T47D (cell line): ENCODE measurements at regions not wholly inside any gene's neighbourhood (a gene's known extent, or its start where the extent isn't known, plus 50 kb on each side); places are given as distances from the start of the nearest gene placed in this dataset.
"Not testable (repeated sequence)": the region's sequence is repeated elsewhere in the genome, so short reads cannot be mapped to it uniquely, and the experiment has no call there.

Source experiments
- DNase-seq, 2 experiments: peaks; one replicate each; pipeline versions ENCODE4 v3.0.0 to v3.0.0-alpha.2; 2011 to 2012; ENCODE audit warnings: low read depth in 1 of 2, low spot score in 1 of 2
- JUND ChIP-seq: IDR thresholded peaks from 2 replicates; pipeline ENCODE4 v1.6.1; 2012; ENCODE audit warnings: low read depth
- in situ Hi-C: cut with HindIII; loops from 2 replicates; pipeline ENCODE4 v1.10.0; 2016; ENCODE audit warnings: low sequenced_read_pairs, low pct_unique_long_range_greater_than_20kb

DNA sequence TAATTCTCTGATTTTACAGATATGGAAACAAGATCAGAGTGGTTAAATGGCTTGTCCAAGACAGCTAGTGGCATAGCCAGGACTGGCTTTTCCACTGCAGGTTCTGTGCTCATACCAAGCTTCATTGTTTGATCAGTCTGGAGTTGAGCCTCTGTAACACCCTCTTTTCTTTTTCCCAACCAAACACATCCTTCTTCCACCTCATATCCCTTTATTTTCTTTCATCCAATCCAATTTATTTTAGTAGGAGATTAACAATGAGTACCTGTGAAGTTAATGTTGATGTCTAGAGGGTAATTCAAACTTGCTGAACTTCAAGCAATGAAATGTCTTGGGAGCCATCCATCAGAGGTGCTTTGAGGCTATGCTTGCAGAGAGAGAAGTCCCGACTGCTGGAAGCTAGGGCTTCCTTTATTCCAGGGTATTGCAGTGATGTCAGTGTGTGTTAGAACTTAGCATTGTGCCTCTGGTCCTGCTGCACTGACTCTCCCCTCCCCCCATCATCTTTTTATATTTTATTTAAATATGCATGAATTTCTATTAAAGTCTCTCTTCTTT is 452.1 kb upstream of the PDE3A start:
- in situ Hi-C loops = no loop called here
- no peak for TF ChIP-seq JUND
- DNase-seq = no peak

DNA sequence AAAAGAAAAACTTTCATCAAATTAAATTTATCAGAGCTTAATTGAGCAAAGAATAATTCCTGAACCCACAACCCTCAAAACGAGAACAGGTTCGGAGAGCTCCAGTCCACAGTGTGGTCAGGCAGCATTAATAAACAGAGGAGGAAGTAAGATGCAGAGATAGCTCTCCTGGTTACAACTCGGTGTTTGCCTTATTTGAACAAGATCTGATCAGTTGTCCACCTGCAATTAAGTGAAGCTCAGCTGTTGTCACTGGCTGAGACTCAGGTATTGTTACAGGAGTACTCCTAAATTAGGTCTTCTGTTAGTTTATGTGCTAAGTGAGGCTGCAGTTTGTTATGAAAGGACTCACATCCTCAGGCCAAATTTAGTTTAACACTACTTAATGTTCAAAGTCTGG is 451.4 kb upstream of the PDE3A start:
- peak in 1 of 2 experiments; percentile 80 for DNase-seq
- in situ Hi-C loops = no loop called here

DNA sequence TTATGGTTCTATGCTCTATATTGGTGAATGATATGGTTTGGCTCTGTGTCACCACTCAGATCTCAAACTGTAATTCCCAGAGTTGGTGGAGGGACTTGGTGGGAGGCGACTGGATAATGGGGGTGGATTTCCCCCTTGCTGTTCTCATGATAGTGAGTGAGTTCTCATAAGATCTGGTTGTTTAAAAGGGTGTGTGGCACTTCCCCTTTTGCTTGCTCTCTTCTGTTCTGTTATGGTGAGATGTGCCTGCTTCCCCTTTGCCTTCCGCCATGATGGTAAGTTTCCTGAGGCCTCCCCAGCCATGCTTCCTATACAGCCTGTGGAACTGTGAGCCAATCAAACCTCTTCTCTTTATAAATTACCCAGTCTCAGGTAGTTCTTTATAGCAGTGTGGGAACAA is 446.6 kb upstream of the PDE3A start:
- in situ Hi-C loops, DNase-seq: not testable (repeated sequence)

More for the DNA sequence above, 451.4 kb upstream of the PDE3A start:
- TF ChIP-seq JUND = 0 out of 2 replicates have a peak, but pooled peaks have one; percentile 55

DNA sequence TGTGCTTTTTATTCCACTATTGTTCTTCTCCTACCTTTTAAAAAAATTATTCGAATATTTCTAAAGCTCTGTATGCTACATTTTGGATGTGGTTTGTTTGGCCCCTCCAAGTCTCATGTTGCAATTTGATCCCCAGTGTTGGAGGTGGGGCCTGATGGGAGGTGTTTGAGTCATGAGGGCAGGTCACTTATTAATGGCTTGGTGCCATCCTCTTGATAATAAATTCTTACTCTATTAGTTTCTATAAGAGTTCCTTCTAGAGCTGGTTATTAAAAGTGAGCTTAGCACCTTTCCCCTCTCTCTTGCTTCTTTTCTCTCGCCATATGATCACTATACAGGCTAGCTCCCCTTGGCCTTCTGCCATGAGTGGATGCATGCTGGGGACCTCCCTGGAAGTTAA is 445.6 kb upstream of the PDE3A start:
- in situ Hi-C loops = no loop called here
- TF ChIP-seq JUND = no peak
- no peak for DNase-seq

DNA sequence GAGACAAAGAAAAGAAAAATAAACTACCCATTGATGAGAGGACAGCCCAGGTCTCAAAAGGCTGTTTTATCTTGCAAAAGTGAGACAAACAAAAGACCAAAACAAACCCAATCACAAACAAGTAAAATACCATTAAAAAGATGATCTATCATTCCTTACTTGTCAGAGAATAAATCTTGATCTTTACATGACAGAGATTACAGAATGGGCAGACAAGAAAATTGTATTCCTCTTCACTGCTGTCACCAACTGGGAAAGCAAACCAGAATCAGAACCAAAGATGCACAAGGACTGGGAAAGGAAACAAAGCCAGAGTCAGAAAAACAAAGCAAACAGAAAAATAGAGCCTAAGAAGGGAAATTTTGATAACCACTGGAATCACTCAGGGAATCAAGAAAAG is 444.0 kb upstream of the PDE3A start:
- no peak for TF ChIP-seq JUND
- in situ Hi-C loops = no loop called here
- no peak for DNase-seq

DNA sequence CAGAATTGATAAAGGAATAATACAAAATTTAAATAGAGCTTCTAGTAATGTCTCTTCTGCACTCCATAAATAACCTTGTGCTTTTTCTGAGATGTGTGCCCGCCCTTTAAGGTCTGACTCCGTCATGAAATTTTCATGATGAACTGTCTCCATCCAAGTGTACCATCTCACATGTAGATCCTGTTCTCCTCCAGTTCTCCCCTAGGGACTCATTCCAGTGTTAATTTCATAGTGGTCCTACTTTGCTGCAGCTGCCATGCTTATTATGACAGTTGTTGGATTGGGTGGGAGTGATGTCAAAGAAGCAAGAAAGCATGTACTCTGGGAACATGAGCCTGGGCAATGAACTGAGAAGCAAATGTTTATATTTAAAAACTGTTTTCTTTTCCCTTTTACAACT is 442.5 kb upstream of the PDE3A start:
- no peak for TF ChIP-seq JUND
- in situ Hi-C loops = no loop called here
- no peak for DNase-seq

DNA sequence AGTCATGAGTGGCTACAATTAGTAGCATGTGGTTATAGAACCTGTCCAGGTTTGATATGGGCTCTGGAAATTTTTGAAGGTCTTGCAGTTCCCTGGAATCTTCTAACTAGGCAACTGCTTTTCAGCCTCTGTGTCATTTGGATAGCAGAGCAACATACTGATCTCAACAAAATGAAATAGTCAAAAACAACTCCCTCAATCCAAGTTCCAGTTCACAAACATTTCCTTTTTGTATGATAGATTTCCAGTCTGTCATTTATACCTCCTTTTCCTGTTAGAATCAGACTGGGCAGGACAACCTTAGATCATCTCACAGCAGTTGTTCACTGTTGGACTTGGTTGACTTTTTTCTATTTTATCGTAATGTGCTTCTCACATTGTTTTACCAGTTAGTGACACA is 442.1 kb upstream of the PDE3A start:
- no peak for TF ChIP-seq JUND
- no peak for DNase-seq
- in situ Hi-C loops = no loop called here

DNA sequence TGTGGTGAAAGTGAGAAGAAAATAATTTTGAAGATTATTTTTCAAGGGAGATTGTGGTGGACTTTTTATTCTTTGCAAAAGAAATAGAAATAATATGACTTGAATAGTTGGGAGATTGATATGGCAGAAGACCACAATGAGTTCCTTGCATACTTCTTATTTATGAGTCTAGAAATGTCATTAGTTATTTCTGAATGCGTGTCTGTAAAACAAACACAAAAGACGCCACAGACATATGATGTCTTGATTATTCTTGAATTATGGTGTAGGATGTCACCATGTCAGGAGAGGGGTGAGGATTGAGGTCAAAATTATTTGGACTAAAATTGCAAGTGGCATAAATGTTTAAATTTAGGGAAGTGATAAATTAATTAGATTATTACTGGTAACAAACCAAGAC is 440.7 kb upstream of the PDE3A start:
- in situ Hi-C loops = no loop called here
- DNase-seq = no peak
- TF ChIP-seq JUND = no peak

DNA sequence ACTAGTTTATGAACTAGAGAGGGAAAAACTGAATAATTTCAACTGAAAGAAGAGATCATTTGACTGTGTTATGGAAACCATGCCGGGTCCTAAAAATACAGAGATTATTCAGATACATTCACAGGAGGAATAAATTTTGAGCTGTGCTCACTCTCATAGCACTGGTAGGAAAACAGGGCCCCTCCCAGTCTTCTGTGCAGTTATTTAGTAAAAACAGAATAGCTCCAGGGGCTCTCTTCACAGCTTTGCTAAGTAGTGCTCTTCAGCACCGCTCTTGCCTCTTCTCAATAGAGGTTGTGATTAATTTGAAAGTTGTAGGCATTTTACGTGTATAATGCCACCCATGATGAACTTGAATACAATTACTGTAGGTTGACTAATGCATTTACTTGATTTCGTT is 435.9 kb upstream of the PDE3A start:
- in situ Hi-C loops = no loop called here
- no peak for DNase-seq
- TF ChIP-seq JUND = no peak

DNA sequence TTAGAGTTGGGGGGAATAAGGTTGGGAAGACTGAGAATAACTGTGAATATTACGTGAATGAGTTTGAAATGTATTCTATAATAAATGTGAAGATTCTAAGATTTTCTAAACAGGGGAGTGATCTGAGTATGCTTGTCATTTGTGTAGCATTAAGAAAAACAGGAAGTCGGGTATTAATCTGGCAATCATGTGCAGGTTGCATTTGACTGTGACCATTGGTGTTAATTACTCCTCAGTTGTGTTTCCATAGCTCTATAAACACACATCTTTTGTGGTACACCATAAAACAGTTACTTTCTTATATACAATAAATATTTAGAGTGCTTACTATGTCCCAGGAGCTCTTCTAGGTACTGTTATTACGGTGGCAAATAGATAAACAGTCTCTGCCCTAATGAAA is 434.4 kb upstream of the PDE3A start:
- no peak for TF ChIP-seq JUND
- in situ Hi-C loops = no loop called here
- DNase-seq = no peak

DNA sequence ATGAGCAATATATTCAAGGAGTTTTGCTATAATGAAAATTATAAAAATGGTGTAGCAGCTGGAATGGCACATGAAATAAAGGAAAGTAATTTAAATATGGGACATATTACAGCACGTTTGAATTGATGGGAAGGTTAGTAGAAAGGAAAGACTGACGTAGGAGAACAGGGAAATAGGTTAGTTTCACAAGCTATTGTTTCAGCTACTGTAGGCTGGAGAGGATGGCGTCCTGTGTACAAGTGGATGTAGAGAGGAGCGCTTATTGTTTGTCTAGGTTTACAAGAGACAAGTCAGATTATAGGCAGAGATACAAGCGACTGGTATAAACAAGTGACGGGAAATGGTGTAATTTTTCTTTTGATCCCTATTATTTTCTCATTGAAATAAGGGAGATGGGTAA is 431.2 kb upstream of the PDE3A start:
- no peak for TF ChIP-seq JUND
- DNase-seq = no peak
- in situ Hi-C loops = no loop called here

DNA sequence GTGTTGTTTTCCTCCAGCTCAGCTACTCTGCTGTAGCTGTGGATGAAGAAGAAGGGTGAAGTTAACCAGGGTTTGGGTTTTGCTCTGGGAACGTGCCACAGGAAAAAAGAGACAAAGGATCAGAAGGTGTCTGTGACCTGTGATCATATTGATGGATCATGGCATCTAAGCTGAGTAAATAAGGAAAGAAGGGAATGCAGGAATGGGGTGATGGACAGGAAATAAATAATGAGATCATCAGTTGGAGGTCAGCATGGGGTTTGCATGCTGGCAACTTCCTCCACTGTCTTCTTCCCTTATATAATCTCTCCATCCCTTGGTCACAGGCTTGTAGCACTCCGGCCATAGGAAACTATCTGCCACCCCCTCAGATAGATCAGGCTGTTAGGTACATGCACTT is 430.3 kb upstream of the PDE3A start:
- in situ Hi-C loops = no loop called here
- no peak for TF ChIP-seq JUND
- no peak for DNase-seq

DNA sequence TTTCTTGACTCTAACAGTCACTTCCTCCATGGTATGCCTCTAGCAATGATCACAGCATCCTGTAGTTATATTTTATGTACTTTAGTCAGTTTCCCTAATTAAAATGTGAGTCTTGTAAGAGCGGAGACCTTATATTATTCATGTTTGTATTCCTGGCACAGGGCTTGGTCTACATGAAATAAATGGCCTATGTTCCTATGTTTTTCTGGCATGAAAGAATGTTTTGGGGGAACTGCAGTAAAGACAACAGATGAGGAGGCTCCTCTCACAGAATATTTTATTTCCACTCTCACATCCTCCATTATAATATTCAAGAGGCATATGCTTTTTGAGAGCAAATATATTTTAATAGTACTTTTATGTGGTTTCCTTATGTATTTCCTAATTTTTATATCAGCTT is 429.8 kb upstream of the PDE3A start:
- TF ChIP-seq JUND = no peak
- in situ Hi-C loops = no loop called here

DNA sequence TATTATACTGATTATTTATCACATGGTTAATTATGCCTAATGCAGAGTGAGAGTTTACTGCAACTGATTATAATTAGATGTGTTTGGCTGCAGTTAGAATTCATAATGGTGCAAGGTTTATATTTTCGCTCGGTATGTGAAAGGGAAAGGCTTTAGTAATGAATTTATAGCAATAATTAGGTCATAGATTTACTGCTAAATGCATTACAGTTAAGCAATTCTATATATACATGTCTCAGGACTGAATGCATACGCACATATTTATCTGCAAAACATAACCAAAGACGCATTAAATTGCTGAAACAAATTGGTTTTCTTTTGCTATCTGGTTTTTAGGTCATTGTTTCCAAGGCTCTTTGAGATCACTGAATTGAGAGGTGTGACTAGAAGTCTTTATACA is 428.1 kb upstream of the PDE3A start:
- in situ Hi-C loops = no loop called here
- DNase-seq = no peak
- TF ChIP-seq JUND = no peak

More for the DNA sequence above, 429.8 kb upstream of the PDE3A start:
- no peak for DNase-seq
